ENCODE measurements at regions not wholly inside any gene's neighbourhood (a gene's known extent, or its start where the extent isn't known, plus 50 kb on each side); places are given as distances from the start of the nearest gene placed in this dataset.

- TF ChIP-seq EZH2 (IDR thresholded peaks at IDR 0.05; ENCODE audit: insufficient read depth, low read length): no peak
- no peak for TF ChIP-seq CTCF (IDR thresholded peaks at IDR 0.05; ENCODE audit: insufficient read depth, low read depth, low read length)
Observed at GRCh38 chr2:145729993-145730770, 1210.3 kb upstream of the ZEB2 start.

Data from astrocyte (in vitro differentiated cells and primary cell).